22Rv1 (cell line): ENCODE measurements at regions not wholly inside any gene's neighbourhood (a gene's known extent, or its start where the extent isn't known, plus 50 kb on each side); places are given as distances from the start of the nearest gene placed in this dataset.

Experiments
- H3K27ac ChIP-seq: fragments of 450-650 bp; 2 replicates; pipeline ENCODE4 v1.5.1; 2017
- ZFX ChIP-seq: fragments of 450-650 bp; IDR thresholded peaks from 2 replicates; pipeline ENCODE4 v1.6.1; 2017; ENCODE audit warnings: antibody characterized with exemption, borderline replicate concordance
- TF ChIP-seq, protein P1 (sequence below): fragments of 450-650 bp; IDR thresholded peaks from 2 replicates; pipeline ENCODE4 v1.5.1; 2017; ENCODE audit warnings: mild to moderate bottlenecking

DNA sequence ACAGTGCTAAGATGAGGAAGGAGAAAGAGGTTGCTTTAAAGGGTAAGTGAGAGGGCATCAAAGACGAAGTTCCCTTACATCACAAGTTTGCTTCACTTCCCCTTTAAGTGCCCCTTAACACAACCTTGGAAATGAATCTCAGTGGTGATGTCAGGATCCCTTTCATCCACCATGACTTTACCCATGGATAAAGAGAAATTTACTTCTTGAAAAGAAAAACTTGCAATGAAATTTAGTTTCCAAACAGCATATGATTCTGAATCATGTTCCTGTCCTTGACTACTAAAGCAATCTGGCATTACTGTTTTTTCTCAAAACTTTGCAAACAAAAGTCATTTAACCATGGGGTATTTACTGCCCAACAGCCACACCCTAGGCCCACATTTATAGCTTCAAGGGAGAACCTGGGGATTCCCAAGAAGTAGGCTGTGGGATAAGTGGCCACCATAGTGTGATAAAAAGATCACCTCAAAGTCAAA is 135.9 kb downstream of the ITGB8 start:
- H3K27ac ChIP-seq: no peak overlapping the region
- TF ChIP-seq ZFX: no peak
- TF ChIP-seq, protein P1, sequence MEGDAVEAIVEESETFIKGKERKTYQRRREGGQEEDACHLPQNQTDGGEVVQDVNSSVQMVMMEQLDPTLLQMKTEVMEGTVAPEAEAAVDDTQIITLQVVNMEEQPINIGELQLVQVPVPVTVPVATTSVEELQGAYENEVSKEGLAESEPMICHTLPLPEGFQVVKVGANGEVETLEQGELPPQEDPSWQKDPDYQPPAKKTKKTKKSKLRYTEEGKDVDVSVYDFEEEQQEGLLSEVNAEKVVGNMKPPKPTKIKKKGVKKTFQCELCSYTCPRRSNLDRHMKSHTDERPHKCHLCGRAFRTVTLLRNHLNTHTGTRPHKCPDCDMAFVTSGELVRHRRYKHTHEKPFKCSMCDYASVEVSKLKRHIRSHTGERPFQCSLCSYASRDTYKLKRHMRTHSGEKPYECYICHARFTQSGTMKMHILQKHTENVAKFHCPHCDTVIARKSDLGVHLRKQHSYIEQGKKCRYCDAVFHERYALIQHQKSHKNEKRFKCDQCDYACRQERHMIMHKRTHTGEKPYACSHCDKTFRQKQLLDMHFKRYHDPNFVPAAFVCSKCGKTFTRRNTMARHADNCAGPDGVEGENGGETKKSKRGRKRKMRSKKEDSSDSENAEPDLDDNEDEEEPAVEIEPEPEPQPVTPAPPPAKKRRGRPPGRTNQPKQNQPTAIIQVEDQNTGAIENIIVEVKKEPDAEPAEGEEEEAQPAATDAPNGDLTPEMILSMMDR: no peak

DNA sequence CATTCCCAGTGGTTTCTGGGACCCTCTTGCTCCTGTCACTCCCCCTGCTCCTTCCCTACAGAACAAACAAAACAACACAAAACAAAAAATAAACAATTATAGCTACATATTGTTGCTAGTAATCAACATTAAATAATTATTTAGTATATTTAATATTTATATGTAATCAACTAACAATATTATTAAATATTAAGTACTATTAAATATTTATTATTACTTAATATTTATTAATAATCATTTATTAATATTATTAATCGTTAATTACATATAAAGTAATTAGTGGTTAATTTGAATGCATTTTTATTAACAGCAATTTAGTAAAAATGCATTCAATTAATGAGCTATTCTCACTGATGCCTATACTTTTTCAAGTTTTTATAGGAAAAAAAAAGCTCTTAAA is 139.4 kb downstream of the ITGB8 start:
- TF ChIP-seq, protein P1: no peak
- no peak for TF ChIP-seq ZFX

DNA sequence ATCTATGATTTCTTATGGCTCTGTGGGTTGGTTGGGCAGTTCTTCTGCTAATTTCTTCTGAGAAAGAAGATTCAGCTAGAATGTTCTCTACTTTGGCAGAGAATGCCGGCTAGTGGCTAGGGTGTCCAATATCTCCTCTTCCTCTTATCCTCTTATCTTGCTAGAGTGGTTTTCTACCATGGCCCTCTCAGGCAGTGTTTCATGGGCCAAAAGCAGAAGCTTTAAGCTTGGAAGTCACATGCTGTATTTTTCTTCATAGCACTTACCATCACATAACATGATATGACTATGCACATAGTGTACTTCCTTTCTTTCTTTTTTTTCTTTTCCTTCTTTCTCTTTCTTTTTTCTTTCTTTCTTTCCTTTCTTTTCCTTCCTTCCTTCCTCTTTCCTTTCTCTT is 140.0 kb downstream of the ITGB8 start:
- no peak overlapping the region for H3K27ac ChIP-seq
- no peak for TF ChIP-seq ZFX
- TF ChIP-seq, protein P1: no peak

More for the DNA sequence above, 139.4 kb downstream of the ITGB8 start:
- H3K27ac ChIP-seq: no peak overlapping the region

DNA sequence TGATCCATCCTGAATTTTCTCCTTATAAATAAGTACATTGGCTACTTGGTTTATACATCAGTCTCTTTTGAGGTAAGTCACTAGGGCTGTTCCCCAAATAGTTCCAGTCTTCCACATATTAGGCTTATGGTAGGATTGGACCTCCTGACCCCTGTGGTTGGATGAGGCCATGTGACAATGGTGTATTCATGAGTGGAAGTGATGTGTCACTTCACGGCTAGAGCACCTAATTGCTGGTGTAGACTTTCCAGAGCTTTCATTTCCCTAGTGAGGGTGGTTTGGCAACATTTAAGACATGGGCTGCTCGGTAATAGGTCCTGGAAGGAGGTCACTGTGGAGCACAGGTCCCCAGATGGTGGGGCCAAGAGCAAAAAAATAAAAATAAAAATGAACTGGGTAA is 141.2 kb upstream of the ABCB5 start:
- TF ChIP-seq, protein P1: no peak
- TF ChIP-seq ZFX: no peak
- no peak overlapping the region for H3K27ac ChIP-seq

DNA sequence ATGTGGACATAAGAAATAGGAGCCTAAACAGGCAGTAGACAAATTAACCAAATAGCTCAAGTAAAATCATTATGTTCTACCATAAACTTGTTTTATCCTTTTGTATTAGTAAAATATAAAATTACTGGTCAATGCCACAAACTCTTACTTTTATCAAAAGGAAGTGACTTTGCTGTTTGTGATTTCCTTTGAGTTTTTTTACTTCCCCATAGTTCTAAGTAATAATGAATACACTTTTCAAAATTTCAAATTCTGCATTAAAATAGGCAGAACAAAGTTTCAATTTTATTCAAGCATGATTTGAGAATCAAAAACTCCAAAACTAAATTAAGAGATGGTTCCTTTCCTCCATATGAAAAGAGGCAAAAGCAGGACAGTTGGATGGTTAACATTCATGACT is 139.7 kb upstream of the ABCB5 start:
- TF ChIP-seq ZFX: no peak
- TF ChIP-seq, protein P1: no peak
- H3K27ac ChIP-seq: no peak overlapping the region

DNA sequence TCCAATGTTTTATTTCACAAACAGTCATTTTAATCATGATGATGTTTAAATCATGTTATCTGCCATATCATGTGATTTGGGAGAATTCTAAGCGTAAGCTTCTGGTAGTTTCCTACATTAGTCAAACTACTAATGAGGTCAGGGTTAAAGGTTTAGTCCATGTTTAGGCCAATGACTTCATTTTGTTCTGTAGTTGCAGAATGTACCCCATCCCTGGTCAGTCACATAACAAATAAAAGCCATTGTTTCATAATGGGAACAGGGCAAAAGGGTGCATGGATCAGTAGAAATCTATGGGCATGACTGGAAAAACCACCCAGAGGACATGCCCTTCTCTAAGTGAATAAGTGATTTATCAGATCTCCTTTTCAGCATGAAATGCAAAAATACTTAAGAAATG is 138.4 kb upstream of the ABCB5 start:
- no peak for TF ChIP-seq ZFX
- TF ChIP-seq, protein P1: no peak
- H3K27ac ChIP-seq: no peak overlapping the region

DNA sequence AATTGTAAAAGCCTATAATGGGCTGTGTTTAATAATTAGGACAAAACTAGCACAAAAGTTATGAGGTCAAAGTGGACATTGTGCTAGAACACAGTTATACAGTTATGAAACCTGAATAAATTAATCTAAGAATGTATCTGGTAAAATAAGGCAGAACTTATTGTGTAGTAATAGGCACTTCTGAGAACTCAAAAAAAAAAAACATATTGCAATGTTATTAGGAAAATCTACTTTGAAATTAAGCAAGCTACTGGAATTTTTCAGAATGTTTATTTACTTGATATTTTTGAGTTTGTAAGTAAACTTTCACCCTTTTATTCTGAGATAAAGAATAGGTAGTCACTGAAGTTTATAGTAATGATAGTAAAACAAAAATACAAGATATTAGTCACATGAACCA is 135.8 kb upstream of the ABCB5 start:
- no peak overlapping the region for H3K27ac ChIP-seq

More for the DNA sequence above, 135.8 kb upstream of the ABCB5 start:
- TF ChIP-seq, protein P1: no peak
- no peak for TF ChIP-seq ZFX
